Fibroblast of the aortic adventitia (primary cell): ENCODE measurements at regions not wholly inside any gene's neighbourhood (a gene's known extent, or its start where the extent isn't known, plus 50 kb on each side); places are given as distances from the start of the nearest gene placed in this dataset.

Source experiments
- DNase-seq: peaks from one replicate; pipeline ENCODE4 v3.0.0-alpha.2; 2010; ENCODE audit warnings: low read depth
- H3K4me3 ChIP-seq: 2 replicates; pipeline ENCODE4 v1.5.1; 2011; ENCODE audit warnings: low read depth, mild to moderate bottlenecking, control low read depth, low read length, moderate library complexity
- CTCF ChIP-seq: IDR thresholded peaks from 2 replicates; pipeline ENCODE4 v1.5.1; 2011; ENCODE audit warnings: mild to moderate bottlenecking, low read length, control low read depth, inconsistent platforms; ENCODE audit not compliant: insufficient read depth

GRCh38 chr3:18650731-18651130 lies 225.6 kb upstream of the SATB1 start:
- no peak for DNase-seq
- no peak overlapping the region for H3K4me3 ChIP-seq
- TF ChIP-seq CTCF, result no peak

GRCh38 chr3:18649666-18650363 lies 224.7 kb upstream of the SATB1 start:
- DNase-seq, result no peak
- TF ChIP-seq CTCF, result no peak
- H3K4me3 ChIP-seq, result no peak overlapping the region

- TF ChIP-seq CTCF, result no peak
- no peak overlapping the region for H3K4me3 ChIP-seq
Measured at GRCh38 chr3:18648868-18649462, 223.8 kb upstream of the SATB1 start.

GRCh38 chr3:18648159-18648558 lies 223.0 kb upstream of the SATB1 start:
- TF ChIP-seq CTCF, result no peak
- H3K4me3 ChIP-seq, result no peak overlapping the region
- no peak for DNase-seq

More at GRCh38 chr3:18648868-18649462, 223.8 kb upstream of the SATB1 start:
- DNase-seq, result no peak

GRCh38 chr3:18645619-18646018 lies 220.5 kb upstream of the SATB1 start:
- DNase-seq, result no peak
- H3K4me3 ChIP-seq, result no peak overlapping the region
- no peak for TF ChIP-seq CTCF

- TF ChIP-seq CTCF, result no peak
- H3K4me3 ChIP-seq, result no peak overlapping the region
- DNase-seq, result no peak
Measured at GRCh38 chr3:18643281-18643680, 218.1 kb upstream of the SATB1 start.
